ENCODE measurements at regions not wholly inside any gene's neighbourhood (a gene's known extent, or its start where the extent isn't known, plus 50 kb on each side); places are given as distances from the start of the nearest gene placed in this dataset.

DNA sequence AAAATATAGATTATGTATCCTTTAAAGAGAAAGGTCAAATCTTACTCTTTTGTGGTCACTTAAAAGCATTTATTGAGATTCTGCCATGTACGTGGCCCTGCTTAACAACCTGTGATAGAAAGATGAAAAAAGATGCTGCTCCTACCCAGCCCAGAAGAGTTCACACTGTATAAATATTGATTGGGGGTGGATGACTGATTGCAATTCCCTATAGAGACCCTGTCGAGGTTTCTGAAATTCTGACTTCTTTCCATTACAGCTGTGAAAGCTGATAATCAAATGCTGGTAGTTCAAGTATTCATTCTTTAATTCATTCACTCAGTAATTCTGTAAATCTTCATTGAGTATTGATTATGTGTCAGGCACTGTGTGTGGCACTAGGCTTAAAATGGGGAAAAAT is 114.1 kb upstream of the CHL1 start:
- Histone ChIP-seq H3K4me1 (no peaks in the 10 kb centered on the region), H3K4me3 (no peak overlapping the region), H3K27me3 (no peaks in the 10 kb centered on the region), H3K9me3 (no peaks in the 10 kb centered on the region), H3K36me3 (no peaks in the 10 kb centered on the region), H3K27ac (no peak overlapping the region)
- no peak for DNase-seq (ENCODE audit: low spot score in 2 of 2)
- TF ChIP-seq POLR2AphosphoS5 (IDR thresholded peaks at IDR 0.05) (no peak), EP300 (IDR thresholded peaks at IDR 0.05) (no peak), POLR2A (IDR thresholded peaks at IDR 0.05) (no peak)
- TF ChIP-seq, protein P1, sequence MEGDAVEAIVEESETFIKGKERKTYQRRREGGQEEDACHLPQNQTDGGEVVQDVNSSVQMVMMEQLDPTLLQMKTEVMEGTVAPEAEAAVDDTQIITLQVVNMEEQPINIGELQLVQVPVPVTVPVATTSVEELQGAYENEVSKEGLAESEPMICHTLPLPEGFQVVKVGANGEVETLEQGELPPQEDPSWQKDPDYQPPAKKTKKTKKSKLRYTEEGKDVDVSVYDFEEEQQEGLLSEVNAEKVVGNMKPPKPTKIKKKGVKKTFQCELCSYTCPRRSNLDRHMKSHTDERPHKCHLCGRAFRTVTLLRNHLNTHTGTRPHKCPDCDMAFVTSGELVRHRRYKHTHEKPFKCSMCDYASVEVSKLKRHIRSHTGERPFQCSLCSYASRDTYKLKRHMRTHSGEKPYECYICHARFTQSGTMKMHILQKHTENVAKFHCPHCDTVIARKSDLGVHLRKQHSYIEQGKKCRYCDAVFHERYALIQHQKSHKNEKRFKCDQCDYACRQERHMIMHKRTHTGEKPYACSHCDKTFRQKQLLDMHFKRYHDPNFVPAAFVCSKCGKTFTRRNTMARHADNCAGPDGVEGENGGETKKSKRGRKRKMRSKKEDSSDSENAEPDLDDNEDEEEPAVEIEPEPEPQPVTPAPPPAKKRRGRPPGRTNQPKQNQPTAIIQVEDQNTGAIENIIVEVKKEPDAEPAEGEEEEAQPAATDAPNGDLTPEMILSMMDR (IDR thresholded peaks at IDR 0.05): no peak
- WGBS: 89% methylated on average over 2 of the region's 2 CpGs

DNA sequence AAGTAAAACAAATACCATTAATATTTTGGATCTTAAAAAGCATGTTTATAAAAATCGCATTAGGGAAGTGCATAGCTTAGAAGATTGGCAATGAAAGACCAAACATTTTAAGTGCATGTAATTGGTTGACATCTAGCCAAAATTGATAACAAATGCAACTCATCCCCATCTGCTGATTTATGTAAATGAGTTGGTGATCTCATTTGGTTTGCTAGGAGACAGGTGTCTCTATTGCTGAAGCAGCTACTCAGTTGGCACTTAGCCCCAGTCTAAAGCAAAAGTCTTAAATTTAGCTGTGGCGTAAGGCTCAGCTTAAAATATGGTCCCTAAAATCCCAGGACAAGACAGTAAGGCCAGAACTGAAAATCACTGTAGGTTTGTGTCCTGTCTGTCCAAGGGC is 113.5 kb upstream of the CHL1 start:
- no peak for DNase-seq (ENCODE audit: low spot score in 2 of 2)
- H3K9me3 ChIP-seq: no peaks in the 10 kb centered on the region
- 92% methylated on average over 2 of the region's 2 CpGs for WGBS
- no peak overlapping the region for H3K27ac ChIP-seq
- no peak for TF ChIP-seq EP300 (IDR thresholded peaks at IDR 0.05)
- no peak for TF ChIP-seq POLR2A (IDR thresholded peaks at IDR 0.05)
- no peak for TF ChIP-seq POLR2AphosphoS5 (IDR thresholded peaks at IDR 0.05)
- TF ChIP-seq, protein P1 (IDR thresholded peaks at IDR 0.05): no peak
- H3K27me3 ChIP-seq: no peaks in the 10 kb centered on the region
- H3K36me3 ChIP-seq: no peaks in the 10 kb centered on the region
- H3K4me3 ChIP-seq: no peak overlapping the region
- no peaks in the 10 kb centered on the region for H3K4me1 ChIP-seq

DNA sequence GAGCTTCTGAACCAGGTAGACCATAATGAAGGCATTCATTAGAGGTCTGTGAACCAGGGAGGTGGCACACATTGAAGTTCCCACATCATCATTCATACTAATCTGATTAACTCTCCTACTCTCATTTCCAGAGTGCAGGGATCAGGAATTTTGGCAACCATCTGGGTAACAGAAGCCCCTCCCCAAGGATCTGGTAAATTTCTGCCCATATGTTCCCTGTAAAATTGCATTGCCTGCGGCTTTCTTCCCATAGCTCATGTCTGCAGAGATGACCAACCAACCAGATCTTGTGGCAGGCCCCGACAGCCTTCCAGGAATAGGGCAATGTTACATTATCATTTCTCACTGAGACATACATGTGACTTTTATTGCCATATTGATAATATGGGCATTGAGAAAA is 111.4 kb upstream of the CHL1 start:
- Histone ChIP-seq H3K4me3 (no peak overlapping the region), H3K4me1 (no peaks in the 10 kb centered on the region), H3K27me3 (no peaks in the 10 kb centered on the region), H3K9me3 (no peaks in the 10 kb centered on the region), H3K27ac (no peak overlapping the region), H3K36me3 (no peaks in the 10 kb centered on the region)
- no peak for TF ChIP-seq POLR2A (IDR thresholded peaks at IDR 0.05)
- TF ChIP-seq, protein P1 (IDR thresholded peaks at IDR 0.05): no peak
- no peak for TF ChIP-seq EP300 (IDR thresholded peaks at IDR 0.05)
- TF ChIP-seq POLR2AphosphoS5 (IDR thresholded peaks at IDR 0.05): no peak
- 88% methylated on average over 2 of the region's 2 CpGs for WGBS
- DNase-seq (ENCODE audit: low spot score in 2 of 2): no peak

DNA sequence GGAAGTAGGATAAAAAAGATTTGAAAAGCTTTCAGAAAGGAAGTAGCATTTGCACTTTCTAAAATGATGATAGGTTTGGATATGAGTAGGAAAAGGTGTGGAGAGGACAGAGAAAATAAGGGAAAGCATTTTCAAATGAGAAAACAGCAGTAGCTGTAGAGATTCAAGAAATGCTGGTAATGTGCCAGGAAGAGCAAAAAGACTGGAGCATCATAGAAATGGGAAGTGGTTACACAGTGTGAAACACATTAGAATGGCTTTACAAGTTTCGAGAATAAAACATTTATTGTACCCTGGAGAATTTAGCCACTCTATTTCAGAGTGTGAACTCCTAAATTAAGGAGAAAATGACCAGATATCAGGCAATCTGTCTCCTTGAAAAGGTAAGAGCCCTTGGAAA is 108.3 kb upstream of the CHL1 start:
- DNase-seq (ENCODE audit: low spot score in 2 of 2): no peak
- Histone ChIP-seq H3K4me3 (no peak overlapping the region), H3K27ac (no peak overlapping the region), H3K9me3 (no peaks in the 10 kb centered on the region), H3K4me1 (no peaks in the 10 kb centered on the region), H3K36me3 (no peaks in the 10 kb centered on the region), H3K27me3 (no peaks in the 10 kb centered on the region)
- WGBS: 40% methylated on average over 1 of the region's 1 CpG
- no peak for TF ChIP-seq POLR2AphosphoS5 (IDR thresholded peaks at IDR 0.05)
- no peak for TF ChIP-seq POLR2A (IDR thresholded peaks at IDR 0.05)
- TF ChIP-seq, protein P1 (IDR thresholded peaks at IDR 0.05): no peak
- no peak for TF ChIP-seq EP300 (IDR thresholded peaks at IDR 0.05)

DNA sequence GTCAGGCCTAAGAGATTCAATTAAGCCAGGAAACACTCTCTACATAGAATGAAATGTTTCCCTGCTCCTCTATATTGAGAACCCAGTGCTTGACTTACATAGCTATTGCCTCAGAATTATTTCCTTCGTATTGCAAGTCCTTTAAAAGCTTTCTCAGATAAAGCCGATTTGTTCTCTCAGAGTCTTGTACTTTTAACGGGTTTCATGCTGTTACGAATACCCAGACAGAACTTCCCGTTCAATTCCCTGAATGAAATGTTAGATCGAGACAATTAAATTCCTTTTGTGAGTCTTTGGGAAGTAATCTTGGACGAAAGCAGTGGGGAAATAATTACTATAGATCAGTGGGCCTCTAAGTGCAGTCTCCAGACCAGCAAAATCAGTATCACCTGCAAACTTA is 102.8 kb upstream of the CHL1 start:
- Histone ChIP-seq H3K27me3 (no peaks in the 10 kb centered on the region), H3K36me3 (no peaks in the 10 kb centered on the region), H3K9me3 (no peaks in the 10 kb centered on the region), H3K4me1 (no peaks in the 10 kb centered on the region), H3K4me3 (no peak overlapping the region), H3K27ac (no peak overlapping the region)
- 90% methylated on average over 7 of the region's 7 CpGs for WGBS
- TF ChIP-seq EP300 (IDR thresholded peaks at IDR 0.05): no peak
- no peak for DNase-seq (ENCODE audit: low spot score in 2 of 2)

DNA sequence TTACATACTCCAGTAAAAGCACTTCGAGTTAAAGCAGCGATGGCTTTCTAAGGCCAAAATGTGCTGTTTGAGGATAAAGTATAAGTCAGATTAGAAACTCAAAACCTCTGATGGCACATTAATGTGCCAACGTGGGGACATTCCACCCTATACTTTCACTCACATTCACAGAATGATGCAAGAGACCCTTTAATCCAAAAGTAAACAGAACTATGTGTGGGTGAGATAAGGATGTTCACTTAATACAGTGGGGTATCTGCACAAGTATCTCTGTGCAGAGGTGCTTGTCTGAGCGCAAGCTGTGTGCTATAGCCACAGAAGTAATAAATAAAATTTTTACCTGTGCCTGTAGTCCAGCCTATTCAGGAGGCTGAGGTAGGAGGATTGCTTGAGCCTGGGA is 100.3 kb upstream of the CHL1 start:
- no peak for DNase-seq (ENCODE audit: low spot score in 2 of 2)
- no peak overlapping the region for H3K4me3 ChIP-seq
- no peak overlapping the region for H3K27ac ChIP-seq
- H3K4me1 ChIP-seq: no peaks in the 10 kb centered on the region
- WGBS: 87% methylated on average over 4 of the region's 4 CpGs
- no peaks in the 10 kb centered on the region for H3K27me3 ChIP-seq
- H3K9me3 ChIP-seq: no peaks in the 10 kb centered on the region
- H3K36me3 ChIP-seq: no peaks in the 10 kb centered on the region
- TF ChIP-seq POLR2AphosphoS5 (IDR thresholded peaks at IDR 0.05) (no peak), EP300 (IDR thresholded peaks at IDR 0.05) (no peak), POLR2A (IDR thresholded peaks at IDR 0.05) (no peak)
- TF ChIP-seq, protein P1 (IDR thresholded peaks at IDR 0.05): no peak

All from suprapubic skin (tissue), 4 donors.